GM19397 (cell line): ENCODE measurements at regions not wholly inside any gene's neighbourhood (a gene's known extent, or its start where the extent isn't known, plus 50 kb on each side); places are given as distances from the start of the nearest gene placed in this dataset.

Experiments used
- ATAC-seq: cut with Tn5 transposase; IDR thresholded peaks from one replicate; pipeline ENCODE4 v1.9.1; 2021; ENCODE audit warnings: mild to moderate bottlenecking, moderate library complexity; ENCODE audit not compliant: unreplicated experiment

GRCh38 chr7:41878309-41879295, 175.7 kb upstream of the INHBA start:
- no peak for ATAC-seq

- ATAC-seq = no peak
Measured at GRCh38 chr7:41877118-41877517, 174.2 kb upstream of the INHBA start.

- ATAC-seq = no peak
Measured at GRCh38 chr7:41875513-41875912, 172.6 kb upstream of the INHBA start.

- no peak for ATAC-seq
Measured at GRCh38 chr7:41874201-41874785, 171.4 kb upstream of the INHBA start.

GRCh38 chr7:41873741-41874140, 170.9 kb upstream of the INHBA start:
- no peak for ATAC-seq

- no peak for ATAC-seq
Measured at GRCh38 chr7:41872966-41873365, 170.1 kb upstream of the INHBA start.

- peak; percentile 74 for ATAC-seq
Measured at GRCh38 chr7:41870461-41871138, 167.7 kb upstream of the INHBA start.

GRCh38 chr7:41869997-41870396, 167.1 kb upstream of the INHBA start:
- ATAC-seq = peak; percentile 23

- ATAC-seq = no peak
Measured at GRCh38 chr7:41869596-41869995, 166.7 kb upstream of the INHBA start.

- no peak for ATAC-seq
Measured at GRCh38 chr7:41869091-41869490, 166.2 kb upstream of the INHBA start.

- no peak for ATAC-seq
Measured at GRCh38 chr7:41867639-41868280, 164.9 kb upstream of the INHBA start.

GRCh38 chr7:41862261-41862660, 159.4 kb upstream of the INHBA start:
- no peak for ATAC-seq

- ATAC-seq = no peak
Measured at GRCh38 chr7:41861642-41862041, 158.8 kb upstream of the INHBA start.

- ATAC-seq = no peak
Measured at GRCh38 chr7:41858201-41858600, 155.3 kb upstream of the INHBA start.

- no peak for ATAC-seq
Measured at GRCh38 chr7:41855798-41856197, 152.9 kb upstream of the INHBA start.

GRCh38 chr7:41847606-41848005, 144.7 kb upstream of the INHBA start:
- ATAC-seq = no peak

GRCh38 chr7:41847151-41847550, 144.3 kb upstream of the INHBA start:
- ATAC-seq = no peak

GRCh38 chr7:41842956-41843355, 140.1 kb upstream of the INHBA start:
- ATAC-seq = no peak

GRCh38 chr7:41837916-41838315, 135.0 kb upstream of the INHBA start:
- no peak for ATAC-seq

- ATAC-seq = no peak
Measured at GRCh38 chr7:41835976-41836530, 133.2 kb upstream of the INHBA start.
